GM12892 (cell line): ENCODE measurements at regions not wholly inside any gene's neighbourhood (a gene's known extent, or its start where the extent isn't known, plus 50 kb on each side); places are given as distances from the start of the nearest gene placed in this dataset.

Experiments used
- POLR2A ChIP-seq: IDR thresholded peaks from 2 replicates; pipeline ENCODE4 v1.6.1; 2011; ENCODE audit warnings: low read depth, low read length, control low read depth
- TAF1 ChIP-seq: IDR thresholded peaks from 2 replicates; pipeline ENCODE4 v1.6.1; 2011; ENCODE audit warnings: low read depth, mild to moderate bottlenecking, control low read depth, low read length, borderline replicate concordance

DNA sequence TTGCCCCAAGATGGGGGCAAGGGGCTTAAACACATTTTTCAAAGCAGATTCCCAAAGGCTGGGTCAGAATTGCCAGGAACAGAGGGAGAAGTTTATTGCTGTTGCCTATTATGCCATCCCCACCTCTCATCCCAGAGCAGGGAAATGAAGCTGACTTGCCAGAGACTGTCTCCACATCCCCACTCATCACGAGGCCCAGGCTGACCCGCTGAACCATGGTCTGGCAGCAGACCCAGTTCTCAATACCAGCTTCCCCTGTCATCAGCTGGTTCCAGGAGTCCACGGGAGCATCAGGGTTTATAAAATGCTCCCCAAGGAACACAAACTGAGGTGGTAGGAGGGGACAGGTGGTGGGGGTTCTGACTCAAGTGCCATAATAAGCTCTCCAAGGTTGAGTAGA lies 605.9 kb downstream of the NPHP4 start:
- TF ChIP-seq POLR2A (no peak), TAF1 (no peak)
